AG08395 (cell line): ENCODE measurements at regions not wholly inside any gene's neighbourhood (a gene's known extent, or its start where the extent isn't known, plus 50 kb on each side); places are given as distances from the start of the nearest gene placed in this dataset.

Experiments
- DNase-seq: peaks from one replicate; pipeline ENCODE4 v3.0.0; 2012; ENCODE audit warnings: mixed read lengths, low spot score

- peak; percentile 67 for DNase-seq
These were observed 207.0 kb downstream of the THBS2 start for GRCh38 chr6:169046483-169047192.

GRCh38 chr6:169046021-169046420, 207.6 kb downstream of the THBS2 start:
- no peak for DNase-seq

- DNase-seq, result no peak
These were observed 208.2 kb downstream of the THBS2 start for GRCh38 chr6:169045486-169045885.

- DNase-seq, result peak; percentile 19
These were observed 209.0 kb downstream of the THBS2 start for GRCh38 chr6:169044381-169045230.

GRCh38 chr6:169042061-169042460, 211.6 kb downstream of the THBS2 start:
- DNase-seq, result no peak

GRCh38 chr6:169041078-169041477, 212.6 kb downstream of the THBS2 start:
- no peak for DNase-seq

- DNase-seq, result no peak
These were observed 215.0 kb downstream of the THBS2 start for GRCh38 chr6:169038691-169039090.

- peak; percentile 69 for DNase-seq
These were observed 218.0 kb downstream of the THBS2 start for GRCh38 chr6:169035385-169036240.

- peak; percentile 62 for DNase-seq
These were observed 219.0 kb downstream of the THBS2 start for GRCh38 chr6:169034516-169035167.

GRCh38 chr6:169029861-169030260, 223.8 kb downstream of the THBS2 start:
- no peak for DNase-seq

GRCh38 chr6:169028343-169028742, 225.3 kb downstream of the THBS2 start:
- DNase-seq, result no peak

- DNase-seq, result peak; percentile 20
These were observed 227.5 kb downstream of the THBS2 start for GRCh38 chr6:169026175-169026574.

GRCh38 chr6:169024047-169024660, 229.5 kb downstream of the THBS2 start:
- DNase-seq, result no peak

- no peak for DNase-seq
These were observed 230.3 kb downstream of the THBS2 start for GRCh38 chr6:169023161-169023874.

GRCh38 chr6:169022079-169022478, 231.6 kb downstream of the THBS2 start:
- no peak for DNase-seq

- no peak for DNase-seq
These were observed 232.8 kb downstream of the THBS2 start for GRCh38 chr6:169020821-169021220.

- no peak for DNase-seq
These were observed 233.7 kb downstream of the THBS2 start for GRCh38 chr6:169019727-169020491.

GRCh38 chr6:169019111-169019510, 234.5 kb downstream of the THBS2 start:
- no peak for DNase-seq

- no peak for DNase-seq
These were observed 236.9 kb downstream of the THBS2 start for GRCh38 chr6:169016758-169017157.
